Stomach (tissue), 8 donors: ENCODE measurements at regions not wholly inside any gene's neighbourhood (a gene's known extent, or its start where the extent isn't known, plus 50 kb on each side); places are given as distances from the start of the nearest gene placed in this dataset.
A peak's percentile ranks its signal among the peaks of the same experiment; 100 is the strongest.

Source experiments
- DNase-seq, 2 donors: peaks; one replicate each; pipeline versions ENCODE4 v3.0.0 to v3.0.0-alpha.2; 2013 to 2019
- H3K27ac ChIP-seq, 5 donors: fragments of 200-600 bp in 4 of 5; sonication (generic) in 4 of 5; one replicate each; pipeline ENCODE4 v1.5.1; 2013 to 2019; ENCODE audit warnings: mild to moderate bottlenecking in 1 of 5, moderate library complexity in 1 of 5
- H3K27me3 ChIP-seq, 3 donors: fragments of 200-600 bp; sonication (generic); one replicate each; pipeline ENCODE4 v1.5.1; 2017 to 2019; ENCODE audit warnings: mixed run types in 1 of 3
- H3K36me3 ChIP-seq, 4 donors: fragments of 200-600 bp; sonication (generic); 1 replicate in 3 of 4; 2 replicates in 1 of 4; pipeline ENCODE4 v1.5.1; 2016 to 2019
- H3K4me1 ChIP-seq, 4 donors: fragments of 200-600 bp; sonication (generic); one replicate each; pipeline ENCODE4 v1.5.1; 2016 to 2019
- H3K4me3 ChIP-seq, 4 donors: fragments of 200-600 bp; sonication (generic) in 3 of 4; one replicate each; pipeline ENCODE4 v1.5.1; 2016 to 2019; ENCODE audit warnings: mild to moderate bottlenecking in 1 of 4
- H3K9me3 ChIP-seq, 4 donors: fragments of 200-600 bp; sonication (generic); one replicate each; pipeline ENCODE4 v1.5.1; 2016 to 2019
- CTCF ChIP-seq, 7 experiments: fragments of 450-650 bp in 4 of 7; fragments of 200-600 bp in 3 of 7; sonication (generic) in 3 of 7; IDR thresholded peaks; one replicate each; pipeline ENCODE4 v1.5.1; 2016 to 2019; ENCODE audit warnings: antibody characterized with exemption in 7 of 7, control low read depth in 2 of 7, mild to moderate bottlenecking in 1 of 7
- EP300 ChIP-seq: sonication (generic); formaldehyde crosslinking; IDR thresholded peaks from one replicate; pipeline ENCODE4 v1.6.1; 2017; ENCODE audit warnings: antibody characterized with exemption
- POLR2A ChIP-seq, 4 donors: fragments of 450-650 bp; IDR thresholded peaks; one replicate each; pipeline ENCODE4 v1.6.1; 2016; ENCODE audit warnings: antibody characterized with exemption in 4 of 4, control low read depth in 2 of 4, mild to moderate bottlenecking in 1 of 4, moderate library complexity in 1 of 4
- POLR2AphosphoS5 ChIP-seq, 3 donors: sonication (generic); formaldehyde crosslinking; IDR thresholded peaks; one replicate each; pipeline ENCODE4 v1.6.1; 2016; ENCODE audit warnings: antibody characterized with exemption in 3 of 3
- WGBS, 5 donors: extraction: QIAGEN DNeasy Blood & Tissue Kit in 3 of 5; methylation state at CpG; one replicate each; pipeline versions ENCODE4 v1.1.5 to v1.1.7; 2013 to 2018; 5-methylcytosine and 5-hydroxymethylcytosine counted together
- intact Hi-C: fragments of 100-400 bp; cut with DNase I; formaldehyde crosslinking; loops from one replicate; pipeline ENCODE4 v1.15.1; 2023; ENCODE audit warnings: low total_unique reads
- donor health status: healthy with polysubstance abuse.
- donor health status: Bipolar disorder and iron deficiency.
- donor health status: healthy.

DNA sequence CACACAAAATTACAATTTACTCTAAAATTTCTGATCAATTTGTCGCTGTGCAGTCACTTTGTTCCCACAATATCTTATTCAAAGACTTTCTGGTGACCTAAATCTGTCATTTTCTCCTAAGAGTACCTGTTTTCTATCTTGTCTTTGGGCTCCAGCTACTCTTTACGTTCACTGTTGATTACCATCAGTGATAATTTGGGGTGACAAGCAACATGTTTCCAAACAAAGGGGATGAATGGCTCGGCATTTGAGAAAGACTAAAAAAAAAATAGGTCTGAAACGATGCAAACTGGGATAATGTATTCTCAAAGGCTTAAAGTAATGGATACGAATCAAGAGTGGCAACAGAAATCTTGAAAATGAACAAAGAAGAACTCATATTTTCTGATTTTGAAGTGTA lies 205.2 kb upstream of the DAB2 start:
- 76 to 90% (median 85%) methylated on average over 5 of the region's 5 CpGs for WGBS, 5 donors
- intact Hi-C loops, result no loop called here
- H3K4me1 ChIP-seq, result no peaks in the 10 kb centered on the region
- H3K4me3 ChIP-seq, result no peak overlapping the region
- no peak overlapping the region for H3K27ac ChIP-seq
- H3K27me3 ChIP-seq, result no peaks in the 10 kb centered on the region
- no peak for TF ChIP-seq EP300
- no peak for TF ChIP-seq POLR2AphosphoS5 (IDR thresholded peaks at IDR 0.05)
- TF ChIP-seq POLR2A (IDR thresholded peaks at IDR 0.05), result no peak
- TF ChIP-seq CTCF (IDR thresholded peaks at IDR 0.05), result no peak
- no peak for DNase-seq
- H3K9me3 ChIP-seq, result no peaks in the 10 kb centered on the region
- H3K36me3 ChIP-seq, result no peaks in the 10 kb centered on the region

- 84 to 96% (median 92%) methylated on average over 2 of the region's 2 CpGs for WGBS, 5 donors
- TF ChIP-seq EP300 (no peak), POLR2AphosphoS5 (IDR thresholded peaks at IDR 0.05) (no peak), POLR2A (IDR thresholded peaks at IDR 0.05) (no peak), CTCF (IDR thresholded peaks at IDR 0.05) (no peak)
- intact Hi-C loops, result no loop called here
These were observed 203.6 kb upstream of the DAB2 start for GRCh38 chr5:39628348-39628747.

GRCh38 chr5:39624890-39625289 lies 200.1 kb upstream of the DAB2 start:
- Histone ChIP-seq H3K27ac (peak overlapping the region in 2 of 5 donors; percentile 46), H3K4me1 (no peaks in the 10 kb centered on the region), H3K27me3 (no peaks in the 10 kb centered on the region), H3K9me3 (no peaks in the 10 kb centered on the region), H3K36me3 (no peaks in the 10 kb centered on the region), H3K4me3 (no peak overlapping the region)
- 18 to 32% (median 24%) methylated on average over 2 of the region's 2 CpGs for WGBS, 5 donors
- no peak for TF ChIP-seq POLR2A (IDR thresholded peaks at IDR 0.05)
- TF ChIP-seq EP300, result no peak
- no peak for TF ChIP-seq CTCF (IDR thresholded peaks at IDR 0.05)
- no peak for TF ChIP-seq POLR2AphosphoS5 (IDR thresholded peaks at IDR 0.05)
- DNase-seq, result peak in 1 of 2 donors; percentile 66
- intact Hi-C loops, result no loop called here

More at GRCh38 chr5:39628348-39628747, 203.6 kb upstream of the DAB2 start:
- H3K36me3 ChIP-seq, result no peaks in the 10 kb centered on the region
- no peaks in the 10 kb centered on the region for H3K4me1 ChIP-seq
- H3K27ac ChIP-seq, result no peak overlapping the region
- DNase-seq, result no peak
- no peaks in the 10 kb centered on the region for H3K9me3 ChIP-seq
- no peak overlapping the region for H3K4me3 ChIP-seq
- H3K27me3 ChIP-seq, result no peaks in the 10 kb centered on the region

DNA sequence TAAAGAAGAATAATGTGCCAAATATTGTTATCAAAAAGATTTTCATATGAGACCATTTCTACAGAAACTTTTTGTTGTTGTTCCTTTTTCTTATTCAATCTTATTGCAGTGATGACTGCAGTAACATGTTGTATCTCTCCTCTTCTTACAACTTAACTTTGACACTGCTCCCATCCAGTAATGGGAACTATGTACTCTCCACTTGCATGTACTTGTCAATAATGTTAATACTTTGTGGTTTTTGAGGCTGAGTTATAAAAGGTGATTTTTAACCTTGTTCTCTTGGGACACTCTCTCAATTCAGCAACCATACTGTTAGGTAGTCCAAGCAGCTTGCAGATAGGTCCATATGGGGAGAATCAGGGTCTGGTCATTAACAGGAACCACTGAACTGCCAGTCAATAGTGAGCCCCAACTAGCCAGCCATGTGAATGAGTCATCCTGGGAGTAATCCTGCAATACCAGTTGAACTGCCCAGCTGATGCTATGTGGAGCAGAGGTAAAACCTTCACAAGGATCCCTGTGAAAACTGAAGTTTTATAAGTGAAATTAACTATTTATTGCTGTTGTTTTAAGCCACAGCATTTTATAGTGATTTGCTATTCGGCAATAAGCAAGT lies 199.6 kb upstream of the DAB2 start:
- intact Hi-C loops, result no loop called here
- Histone ChIP-seq H3K27ac (peak overlapping the region in 2 of 5 donors; percentile 46), H3K4me3 (no peak overlapping the region), H3K9me3 (no peaks in the 10 kb centered on the region), H3K27me3 (no peaks in the 10 kb centered on the region), H3K36me3 (no peaks in the 10 kb centered on the region), H3K4me1 (no peaks in the 10 kb centered on the region)
- TF ChIP-seq POLR2AphosphoS5 (IDR thresholded peaks at IDR 0.05) (peak in 2 of 3 donors; percentile 36 to 42), EP300 (no peak)
- 21 to 52% (median 45%) methylated on average over 1 of the region's 1 CpG for WGBS, 5 donors
- peak; percentile 47 to 91 for DNase-seq

GRCh38 chr5:39623291-39623865 lies 198.6 kb upstream of the DAB2 start:
- Histone ChIP-seq H3K9me3 (no peaks in the 10 kb centered on the region), H3K27ac (no peak overlapping the region), H3K4me1 (no peaks in the 10 kb centered on the region), H3K36me3 (no peaks in the 10 kb centered on the region), H3K27me3 (no peaks in the 10 kb centered on the region), H3K4me3 (no peak overlapping the region)
- WGBS, 5 donors, result 92 to 98% (median 94%) methylated on average over 5 of the region's 5 CpGs
- intact Hi-C loops, result no loop called here
- DNase-seq, result no peak
- no peak for TF ChIP-seq POLR2AphosphoS5 (IDR thresholded peaks at IDR 0.05)
- no peak for TF ChIP-seq EP300
- TF ChIP-seq POLR2A (IDR thresholded peaks at IDR 0.05), result no peak
- no peak for TF ChIP-seq CTCF (IDR thresholded peaks at IDR 0.05)
